RWPE2 (cell line): ENCODE measurements at regions not wholly inside any gene's neighbourhood (a gene's known extent, or its start where the extent isn't known, plus 50 kb on each side); places are given as distances from the start of the nearest gene placed in this dataset.
"Not testable (repeated sequence)": the region's sequence is repeated elsewhere in the genome, so short reads cannot be mapped to it uniquely, and the experiment has no call there.

Experiments used
- ATAC-seq: fragments of 200-7000 bp; cut with Tn5 transposase; 3 replicates; pipeline ENCODE4 v1.9.1; 2021; ENCODE audit warnings: low read depth
- DNase-seq: peaks from one replicate; pipeline ENCODE4 v3.0.0-alpha.2; 2020; ENCODE audit warnings: low spot score
- H3K27ac ChIP-seq: fragments of 450-650 bp; 2 replicates; pipeline ENCODE4 v1.5.1; 2017; ENCODE audit warnings: mild to moderate bottlenecking; ENCODE audit not compliant: poor library complexity, severe bottlenecking
- H3K27me3 ChIP-seq: fragments of 250-450 bp; sonication (Bioruptor Pico); 2 replicates; pipeline ENCODE4 v1.5.1; 2021; ENCODE audit warnings: mild to moderate bottlenecking, moderate library complexity; ENCODE audit not compliant: insufficient read depth, poor library complexity, severe bottlenecking
- H3K36me3 ChIP-seq: fragments of 250-450 bp; sonication (Bioruptor Pico); 2 replicates; pipeline ENCODE4 v1.5.1; 2020; ENCODE audit warnings: low read depth, mild to moderate bottlenecking, moderate library complexity
- H3K4me1 ChIP-seq: fragments of 250-450 bp; sonication (Bioruptor Pico); 2 replicates; pipeline ENCODE4 v1.5.1; 2021; ENCODE audit warnings: mild to moderate bottlenecking, moderate library complexity; ENCODE audit not compliant: insufficient read depth, poor library complexity, severe bottlenecking
- H3K4me3 ChIP-seq: fragments of 250-450 bp; sonication (Bioruptor Pico); 2 replicates; pipeline ENCODE4 v1.5.1; 2021; ENCODE audit warnings: mild to moderate bottlenecking, moderate library complexity; ENCODE audit not compliant: severe bottlenecking
- H3K9me3 ChIP-seq: fragments of 250-450 bp; sonication (Bioruptor Pico); 2 replicates; pipeline ENCODE4 v1.5.1; 2021; ENCODE audit warnings: mild to moderate bottlenecking, moderate library complexity; ENCODE audit not compliant: severe bottlenecking
- CTCF ChIP-seq: fragments of 450-650 bp; IDR thresholded peaks from one replicate; pipeline ENCODE4 v1.5.1; 2017; ENCODE audit warnings: mild to moderate bottlenecking, moderate library complexity; ENCODE audit not compliant: poor library complexity, severe bottlenecking

GRCh38 chrX:25860322-25860721 is 277.8 kb upstream of the MAGEB18 start:
- Histone ChIP-seq H3K4me3 (no peak overlapping the region), H3K36me3 (no peaks in the 10 kb centered on the region), H3K27me3 (no peaks in the 10 kb centered on the region), H3K27ac (no peak overlapping the region), H3K9me3 (no peaks in the 10 kb centered on the region), H3K4me1 (no peaks in the 10 kb centered on the region)
- no peak for ATAC-seq
- TF ChIP-seq CTCF: no peak
- no peak for DNase-seq

GRCh38 chrX:25869761-25870160 is 268.4 kb upstream of the MAGEB18 start:
- Histone ChIP-seq H3K9me3 (no peaks in the 10 kb centered on the region), H3K36me3 (no peaks in the 10 kb centered on the region), H3K27ac (no peak overlapping the region), H3K27me3 (no peaks in the 10 kb centered on the region), H3K4me3 (no peak overlapping the region), H3K4me1 (no peaks in the 10 kb centered on the region)
- TF ChIP-seq CTCF: no peak
- DNase-seq: no peak
- no peak for ATAC-seq

GRCh38 chrX:25872786-25873185 is 265.4 kb upstream of the MAGEB18 start:
- H3K27ac ChIP-seq: no peak overlapping the region
- TF ChIP-seq CTCF: no peak
- H3K4me1 ChIP-seq: no peaks in the 10 kb centered on the region
- no peak overlapping the region for H3K4me3 ChIP-seq
- DNase-seq (no peak), ATAC-seq (peak; percentile 48)
- H3K27me3 ChIP-seq: no peaks in the 10 kb centered on the region
- H3K36me3 ChIP-seq: no peaks in the 10 kb centered on the region
- no peaks in the 10 kb centered on the region for H3K9me3 ChIP-seq

GRCh38 chrX:25873196-25873595 is 264.9 kb upstream of the MAGEB18 start:
- H3K9me3 ChIP-seq: no peaks in the 10 kb centered on the region
- no peak for DNase-seq
- ATAC-seq: peak; percentile 80
- H3K4me3 ChIP-seq: no peak overlapping the region
- H3K27me3 ChIP-seq: no peaks in the 10 kb centered on the region
- H3K4me1 ChIP-seq: no peaks in the 10 kb centered on the region
- TF ChIP-seq CTCF: no peak
- no peaks in the 10 kb centered on the region for H3K36me3 ChIP-seq
- H3K27ac ChIP-seq: no peak overlapping the region

GRCh38 chrX:25878806-25879205 is 259.3 kb upstream of the MAGEB18 start:
- ATAC-seq (no peak), DNase-seq (no peak)
- no peak overlapping the region for H3K27ac ChIP-seq
- H3K4me1 ChIP-seq: no peaks in the 10 kb centered on the region
- H3K27me3 ChIP-seq: no peaks in the 10 kb centered on the region
- H3K9me3 ChIP-seq: no peaks in the 10 kb centered on the region
- no peaks in the 10 kb centered on the region for H3K36me3 ChIP-seq
- no peak for TF ChIP-seq CTCF
- H3K4me3 ChIP-seq: no peak overlapping the region

- H3K27ac ChIP-seq, H3K9me3 ChIP-seq, H3K4me1 ChIP-seq, H3K4me3 ChIP-seq, H3K36me3 ChIP-seq, H3K27me3 ChIP-seq, DNase-seq, ATAC-seq: not testable (repeated sequence)
Measured at GRCh38 chrX:25882503-25882902, 255.6 kb upstream of the MAGEB18 start.
